HEK293 (cell line): ENCODE measurements at regions not wholly inside any gene's neighbourhood (a gene's known extent, or its start where the extent isn't known, plus 50 kb on each side); places are given as distances from the start of the nearest gene placed in this dataset.

Experiments used
- CTCF ChIA-PET: fragments of 350-600 bp; formaldehyde crosslinking; extraction: SDS; loops from one replicate; lab custom pipeline; 2021; ENCODE audit warnings: antibody characterized with exemption; lab: Yijun Ruan, JAX
- POLR2A ChIA-PET: fragments of 300-600 bp; formaldehyde crosslinking; extraction: SDS; loops from one replicate; lab custom pipeline; 2020; ENCODE audit warnings: antibody characterized with exemption, inconsistent platforms; lab: Yijun Ruan, JAX
- H3K27ac ChIP-seq: fragments of 200-500 bp; sonication (Bioruptor generic); 2 replicates; pipeline ENCODE4 v1.5.1; 2014; ENCODE audit warnings: low read depth, low read length, control low read depth, inconsistent platforms; ENCODE audit errors: extremely low read depth
- H3K36me3 ChIP-seq, 2 experiments: fragments of 200-500 bp in 1 of 2; sonication (Bioruptor generic) in 1 of 2; 1 replicate in 1 of 2; 2 replicates in 1 of 2; pipeline ENCODE4 v1.5.1; 2014 to 2017; ENCODE audit warnings: inconsistent platforms in 2 of 2, low read length in 2 of 2; ENCODE audit not compliant: control insufficient read depth in 2 of 2, insufficient read depth in 1 of 2
- H3K4me1 ChIP-seq: fragments of 200-500 bp; sonication (Bioruptor generic); 2 replicates; pipeline ENCODE4 v1.5.1; 2014; ENCODE audit warnings: mild to moderate bottlenecking, low read length, inconsistent platforms; ENCODE audit not compliant: control insufficient read depth, insufficient read depth
- H3K4me3 ChIP-seq: 2 replicates; pipeline ENCODE4 v1.5.1; 2011; ENCODE audit warnings: low read depth, mild to moderate bottlenecking, control low read depth, low read length, moderate library complexity
- H3K9me3 ChIP-seq: fragments of 200-500 bp; sonication (Bioruptor generic); 2 replicates; pipeline ENCODE4 v1.5.1; 2014; ENCODE audit warnings: low read depth, low read length, inconsistent platforms; ENCODE audit not compliant: control insufficient read depth, insufficient read depth
- BCL11A ChIP-seq: fragments of 450-650 bp; formaldehyde crosslinking; IDR thresholded peaks from 2 replicates; pipeline ENCODE4 v1.5.1; 2016; ENCODE audit warnings: low read depth, missing biosample characterization, missing genetic modification characterization
- MYNN ChIP-seq: fragments of 450-650 bp; formaldehyde crosslinking; IDR thresholded peaks from 2 replicates; pipeline ENCODE4 v1.5.1; 2016; ENCODE audit warnings: missing biosample characterization, missing genetic modification characterization, borderline replicate concordance
- TSHZ1 ChIP-seq: fragments of 450-650 bp; formaldehyde crosslinking; IDR thresholded peaks from 2 replicates; pipeline ENCODE4 v1.5.1; 2016; ENCODE audit warnings: missing biosample characterization, missing genetic modification characterization, borderline replicate concordance
- ZFHX2 ChIP-seq: fragments of 450-650 bp; formaldehyde crosslinking; conservative IDR thresholded peaks from 2 replicates; pipeline ENCODE4 v1.5.1; 2016; ENCODE audit warnings: missing biosample characterization, missing genetic modification characterization
- ZNF214 ChIP-seq: fragments of 450-650 bp; formaldehyde crosslinking; IDR thresholded peaks from 2 replicates; pipeline ENCODE4 v1.5.1; 2017; ENCODE audit warnings: missing biosample characterization, mild to moderate bottlenecking, missing genetic modification characterization, borderline replicate concordance
- ZNF23 ChIP-seq: fragments of 450-650 bp; formaldehyde crosslinking; IDR thresholded peaks from 2 replicates; pipeline ENCODE4 v1.5.1; 2016; ENCODE audit warnings: missing biosample characterization, missing genetic modification characterization, borderline replicate concordance
- ZNF37A ChIP-seq: fragments of 450-650 bp; IDR thresholded peaks from 2 replicates; pipeline ENCODE4 v1.5.1; 2018; ENCODE audit warnings: missing biosample characterization, missing genetic modification characterization
- ZNF404 ChIP-seq: fragments of 450-650 bp; formaldehyde crosslinking; IDR thresholded peaks from 2 replicates; pipeline ENCODE4 v1.5.1; 2017; ENCODE audit warnings: missing biosample characterization, missing genetic modification characterization
- ZNF48 ChIP-seq: fragments of 450-650 bp; formaldehyde crosslinking; IDR thresholded peaks from 2 replicates; pipeline ENCODE4 v1.5.1; 2016; ENCODE audit warnings: missing biosample characterization, missing genetic modification characterization
- ZNF518A ChIP-seq: fragments of 450-650 bp; formaldehyde crosslinking; conservative IDR thresholded peaks from 2 replicates; pipeline ENCODE4 v1.5.1; 2016; ENCODE audit warnings: low read depth, missing biosample characterization, missing genetic modification characterization
- ZNF596 ChIP-seq: fragments of 450-650 bp; IDR thresholded peaks from 2 replicates; pipeline ENCODE4 v1.5.0; 2018; ENCODE audit warnings: missing biosample characterization, mild to moderate bottlenecking, missing genetic modification characterization, moderate library complexity
- ZNF776 ChIP-seq: fragments of 450-650 bp; formaldehyde crosslinking; IDR thresholded peaks from 2 replicates; pipeline ENCODE4 v1.5.0; 2017; ENCODE audit warnings: missing biosample characterization, missing genetic modification characterization, borderline replicate concordance
- ZNF785 ChIP-seq: fragments of 450-650 bp; formaldehyde crosslinking; IDR thresholded peaks from 2 replicates; pipeline ENCODE4 v1.5.1; 2016; ENCODE audit warnings: missing biosample characterization, missing genetic modification characterization
- TF ChIP-seq, protein P1 (sequence below): fragments of 450-650 bp; formaldehyde crosslinking; IDR thresholded peaks from 2 replicates; pipeline ENCODE4 v1.5.1; 2016; ENCODE audit warnings: missing biosample characterization, missing genetic modification characterization
- TF ChIP-seq, protein P2 (sequence below): fragments of 450-650 bp; formaldehyde crosslinking; IDR thresholded peaks from 2 replicates; pipeline ENCODE4 v1.5.1; 2016; ENCODE audit warnings: missing biosample characterization, missing genetic modification characterization
- TF ChIP-seq, protein P3 (sequence below): sonication (generic); formaldehyde crosslinking; IDR thresholded peaks from 2 replicates; pipeline ENCODE4 v1.8.1; 2022; ENCODE audit warnings: mild to moderate bottlenecking, moderate library complexity, missing genetic modification reagents
- TF ChIP-seq, protein P4 (sequence below): fragments of 450-650 bp; formaldehyde crosslinking; IDR thresholded peaks from 2 replicates; pipeline ENCODE4 v1.5.1; 2017; ENCODE audit warnings: missing biosample characterization, missing genetic modification characterization
- TF ChIP-seq, protein P5 (sequence below): fragments of 450-650 bp; formaldehyde crosslinking; IDR thresholded peaks from 2 replicates; pipeline ENCODE4 v1.5.1; 2017; ENCODE audit warnings: missing biosample characterization, missing genetic modification characterization

DNA sequence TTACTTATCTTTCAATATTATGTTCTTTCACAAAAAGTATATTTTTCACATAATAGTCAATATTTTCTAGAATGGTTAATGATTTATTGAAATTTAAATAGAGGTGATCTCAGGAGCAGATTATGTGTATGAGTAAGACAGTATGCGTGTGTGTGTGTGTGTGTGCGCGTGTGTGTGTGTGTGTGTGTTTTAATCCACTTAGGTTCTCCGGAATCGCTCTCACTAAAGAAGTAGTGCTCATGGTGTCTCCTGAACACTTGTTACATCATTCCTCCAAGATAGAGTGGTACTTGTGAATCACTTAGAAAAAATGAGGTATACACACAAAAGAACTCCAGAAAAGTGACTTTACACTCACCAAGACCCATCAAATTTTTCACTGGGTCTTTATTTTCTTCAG lies 91.0 kb upstream of the KCNH7 start:
- no peaks in the 10 kb centered on the region for H3K36me3 ChIP-seq
- TF ChIP-seq, protein P1, sequence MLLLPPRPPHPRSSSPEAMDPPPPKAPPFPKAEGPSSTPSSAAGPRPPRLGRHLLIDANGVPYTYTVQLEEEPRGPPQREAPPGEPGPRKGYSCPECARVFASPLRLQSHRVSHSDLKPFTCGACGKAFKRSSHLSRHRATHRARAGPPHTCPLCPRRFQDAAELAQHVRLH, result no peak
- TF ChIP-seq TSHZ1 (tag by site-specific recombination), result no peak
- TF ChIP-seq, protein P2, sequence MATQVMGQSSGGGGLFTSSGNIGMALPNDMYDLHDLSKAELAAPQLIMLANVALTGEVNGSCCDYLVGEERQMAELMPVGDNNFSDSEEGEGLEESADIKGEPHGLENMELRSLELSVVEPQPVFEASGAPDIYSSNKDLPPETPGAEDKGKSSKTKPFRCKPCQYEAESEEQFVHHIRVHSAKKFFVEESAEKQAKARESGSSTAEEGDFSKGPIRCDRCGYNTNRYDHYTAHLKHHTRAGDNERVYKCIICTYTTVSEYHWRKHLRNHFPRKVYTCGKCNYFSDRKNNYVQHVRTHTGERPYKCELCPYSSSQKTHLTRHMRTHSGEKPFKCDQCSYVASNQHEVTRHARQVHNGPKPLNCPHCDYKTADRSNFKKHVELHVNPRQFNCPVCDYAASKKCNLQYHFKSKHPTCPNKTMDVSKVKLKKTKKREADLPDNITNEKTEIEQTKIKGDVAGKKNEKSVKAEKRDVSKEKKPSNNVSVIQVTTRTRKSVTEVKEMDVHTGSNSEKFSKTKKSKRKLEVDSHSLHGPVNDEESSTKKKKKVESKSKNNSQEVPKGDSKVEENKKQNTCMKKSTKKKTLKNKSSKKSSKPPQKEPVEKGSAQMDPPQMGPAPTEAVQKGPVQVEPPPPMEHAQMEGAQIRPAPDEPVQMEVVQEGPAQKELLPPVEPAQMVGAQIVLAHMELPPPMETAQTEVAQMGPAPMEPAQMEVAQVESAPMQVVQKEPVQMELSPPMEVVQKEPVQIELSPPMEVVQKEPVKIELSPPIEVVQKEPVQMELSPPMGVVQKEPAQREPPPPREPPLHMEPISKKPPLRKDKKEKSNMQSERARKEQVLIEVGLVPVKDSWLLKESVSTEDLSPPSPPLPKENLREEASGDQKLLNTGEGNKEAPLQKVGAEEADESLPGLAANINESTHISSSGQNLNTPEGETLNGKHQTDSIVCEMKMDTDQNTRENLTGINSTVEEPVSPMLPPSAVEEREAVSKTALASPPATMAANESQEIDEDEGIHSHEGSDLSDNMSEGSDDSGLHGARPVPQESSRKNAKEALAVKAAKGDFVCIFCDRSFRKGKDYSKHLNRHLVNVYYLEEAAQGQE, result no peak
- TF ChIP-seq ZNF596, result no peak
- TF ChIP-seq ZNF518A (tag by site-specific recombination), result no peak
- no peak for TF ChIP-seq ZFHX2
- TF ChIP-seq, protein P3, sequence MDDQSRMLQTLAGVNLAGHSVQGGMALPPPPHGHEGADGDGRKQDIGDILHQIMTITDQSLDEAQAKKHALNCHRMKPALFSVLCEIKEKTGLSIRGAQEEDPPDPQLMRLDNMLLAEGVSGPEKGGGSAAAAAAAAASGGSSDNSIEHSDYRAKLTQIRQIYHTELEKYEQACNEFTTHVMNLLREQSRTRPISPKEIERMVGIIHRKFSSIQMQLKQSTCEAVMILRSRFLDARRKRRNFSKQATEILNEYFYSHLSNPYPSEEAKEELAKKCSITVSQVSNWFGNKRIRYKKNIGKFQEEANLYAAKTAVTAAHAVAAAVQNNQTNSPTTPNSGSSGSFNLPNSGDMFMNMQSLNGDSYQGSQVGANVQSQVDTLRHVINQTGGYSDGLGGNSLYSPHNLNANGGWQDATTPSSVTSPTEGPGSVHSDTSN (CRISPR knock-in tag), result no peak
- TF ChIP-seq ZNF785 (tag by site-specific recombination), result no peak
- TF ChIP-seq ZNF776, result no peak
- TF ChIP-seq MYNN (tag by site-specific recombination), result no peak
- TF ChIP-seq ZNF404, result no peak
- no peak for TF ChIP-seq BCL11A (tag by site-specific recombination)
- TF ChIP-seq, protein P4, sequence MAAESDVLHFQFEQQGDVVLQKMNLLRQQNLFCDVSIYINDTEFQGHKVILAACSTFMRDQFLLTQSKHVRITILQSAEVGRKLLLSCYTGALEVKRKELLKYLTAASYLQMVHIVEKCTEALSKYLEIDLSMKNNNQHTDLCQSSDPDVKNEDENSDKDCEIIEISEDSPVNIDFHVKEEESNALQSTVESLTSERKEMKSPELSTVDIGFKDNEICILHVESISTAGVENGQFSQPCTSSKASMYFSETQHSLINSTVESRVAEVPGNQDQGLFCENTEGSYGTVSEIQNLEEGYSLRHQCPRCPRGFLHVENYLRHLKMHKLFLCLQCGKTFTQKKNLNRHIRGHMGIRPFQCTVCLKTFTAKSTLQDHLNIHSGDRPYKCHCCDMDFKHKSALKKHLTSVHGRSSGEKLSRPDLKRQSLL (tag by site-specific recombination), result no peak
- no peak for TF ChIP-seq ZNF214 (tag by site-specific recombination)
- TF ChIP-seq, protein P5, sequence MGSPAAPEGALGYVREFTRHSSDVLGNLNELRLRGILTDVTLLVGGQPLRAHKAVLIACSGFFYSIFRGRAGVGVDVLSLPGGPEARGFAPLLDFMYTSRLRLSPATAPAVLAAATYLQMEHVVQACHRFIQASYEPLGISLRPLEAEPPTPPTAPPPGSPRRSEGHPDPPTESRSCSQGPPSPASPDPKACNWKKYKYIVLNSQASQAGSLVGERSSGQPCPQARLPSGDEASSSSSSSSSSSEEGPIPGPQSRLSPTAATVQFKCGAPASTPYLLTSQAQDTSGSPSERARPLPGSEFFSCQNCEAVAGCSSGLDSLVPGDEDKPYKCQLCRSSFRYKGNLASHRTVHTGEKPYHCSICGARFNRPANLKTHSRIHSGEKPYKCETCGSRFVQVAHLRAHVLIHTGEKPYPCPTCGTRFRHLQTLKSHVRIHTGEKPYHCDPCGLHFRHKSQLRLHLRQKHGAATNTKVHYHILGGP (tag by site-specific recombination), result no peak
- no peak for TF ChIP-seq ZNF48 (tag by site-specific recombination)
- TF ChIP-seq ZNF23 (tag by site-specific recombination), result no peak
- TF ChIP-seq ZNF37A, result no peak
- ChIA-PET POLR2A (no interaction called here), CTCF (no interaction called here)
- H3K9me3 ChIP-seq, result no peaks in the 10 kb centered on the region
- no peak overlapping the region for H3K4me3 ChIP-seq
- H3K4me1 ChIP-seq, result no peaks in the 10 kb centered on the region
- no peak overlapping the region for H3K27ac ChIP-seq
